Dermis microvascular lymphatic vessel endothelial cell (primary cell): ENCODE measurements at regions not wholly inside any gene's neighbourhood (a gene's known extent, or its start where the extent isn't known, plus 50 kb on each side); places are given as distances from the start of the nearest gene placed in this dataset.

Experiments
- DNase-seq, 2 donors: peaks; one replicate each; pipeline versions ENCODE4 v3.0.0 to v3.0.0-alpha.2; 2010; ENCODE audit warnings: low read depth in 2 of 2

DNA sequence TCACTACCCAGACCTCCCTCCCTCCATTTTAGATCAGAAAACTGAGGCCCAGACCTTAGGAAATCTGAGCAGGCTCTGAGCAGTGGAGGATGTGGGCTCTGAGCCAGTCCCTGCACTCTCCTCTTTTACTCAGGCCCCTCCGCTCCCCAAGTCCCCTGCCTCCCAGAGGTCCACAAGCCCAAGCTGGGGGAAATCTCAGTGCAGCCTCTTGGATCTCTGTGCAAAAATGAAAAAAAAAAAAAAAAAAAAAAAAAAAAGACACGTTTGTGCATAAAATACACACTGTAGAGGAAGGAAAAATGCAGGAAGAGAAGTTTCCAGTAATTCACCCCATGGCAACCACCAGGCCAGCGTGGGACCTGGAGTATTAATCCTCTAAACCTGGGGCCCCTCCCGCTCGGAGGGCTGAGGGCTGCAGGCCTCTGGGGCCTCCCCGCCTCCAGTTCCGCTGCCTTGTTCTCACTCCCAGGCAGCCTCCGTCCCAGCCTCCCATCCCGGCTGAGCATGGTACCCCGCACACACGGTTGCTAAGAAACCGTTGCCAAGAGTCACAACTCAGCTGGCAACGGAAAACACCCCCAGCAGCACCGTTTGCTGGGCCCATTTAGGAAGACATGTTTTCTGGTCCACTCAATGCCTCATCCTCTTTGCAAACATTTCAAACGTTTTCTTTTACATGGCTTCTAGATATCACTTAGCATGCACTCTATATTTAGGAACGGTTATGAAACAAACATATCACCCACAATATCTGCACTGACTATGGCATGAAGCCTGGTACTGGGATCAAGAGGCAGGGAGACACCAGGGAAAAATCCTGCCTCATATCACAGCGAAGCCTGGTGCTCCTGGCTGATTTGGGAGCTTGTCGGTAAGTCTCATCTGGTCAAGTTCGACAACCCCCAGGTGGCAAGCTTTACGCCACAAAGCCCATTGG, 227.5 kb downstream of the CTTN start:
- no peak for DNase-seq

DNA sequence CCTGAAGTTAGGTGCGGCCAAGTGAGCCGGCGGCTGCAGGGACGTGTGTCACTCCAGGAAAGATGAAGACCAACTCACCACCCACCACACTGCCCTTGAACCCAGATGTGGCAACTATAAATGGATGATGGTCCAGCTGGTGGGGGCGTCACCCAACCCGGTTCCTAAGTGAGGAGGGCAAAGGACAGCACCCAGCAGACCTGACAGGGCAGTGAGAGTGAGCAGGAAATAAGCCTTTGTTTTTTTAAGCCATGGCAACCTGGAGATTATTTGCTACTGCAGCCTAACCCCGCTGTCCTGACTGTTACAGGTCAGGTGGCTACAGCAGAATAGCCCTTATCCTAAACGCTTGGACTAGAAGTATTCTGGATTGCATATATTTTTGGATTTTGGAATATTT, 228.9 kb downstream of the CTTN start:
- DNase-seq = no peak

DNA sequence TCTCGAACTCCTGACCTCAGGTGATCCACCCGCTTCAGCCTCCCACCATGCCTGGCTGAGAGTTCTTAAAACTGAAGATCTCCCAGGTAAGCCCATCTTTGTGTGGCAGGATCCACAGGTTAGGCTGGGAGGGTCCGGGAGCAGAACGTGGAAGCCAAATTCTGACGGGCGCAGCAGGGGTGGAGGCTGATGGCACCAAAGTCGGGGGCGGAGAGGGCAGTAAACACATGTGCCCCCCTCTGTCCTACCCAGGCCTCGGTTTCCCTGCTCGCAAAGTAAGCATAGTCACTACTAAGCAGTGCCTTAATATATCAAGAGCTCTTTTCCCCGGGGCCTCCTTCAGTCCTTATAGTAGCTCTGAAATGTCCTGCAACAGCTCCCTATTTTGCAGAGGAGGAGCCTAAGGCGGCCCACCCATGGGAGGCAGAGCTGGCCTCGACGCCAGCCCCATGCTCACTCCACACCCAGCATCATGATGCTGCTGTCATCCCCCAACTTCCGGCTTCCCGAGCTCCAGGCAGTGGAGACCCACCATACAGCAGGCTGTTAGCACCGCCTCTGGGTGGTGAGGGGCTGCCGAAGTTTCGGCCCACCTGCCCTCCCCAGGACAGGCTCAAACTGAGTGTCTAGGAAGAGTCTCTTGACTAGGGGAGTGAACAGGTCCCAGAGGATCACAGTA, 230.0 kb downstream of the CTTN start:
- DNase-seq = no peak

DNA sequence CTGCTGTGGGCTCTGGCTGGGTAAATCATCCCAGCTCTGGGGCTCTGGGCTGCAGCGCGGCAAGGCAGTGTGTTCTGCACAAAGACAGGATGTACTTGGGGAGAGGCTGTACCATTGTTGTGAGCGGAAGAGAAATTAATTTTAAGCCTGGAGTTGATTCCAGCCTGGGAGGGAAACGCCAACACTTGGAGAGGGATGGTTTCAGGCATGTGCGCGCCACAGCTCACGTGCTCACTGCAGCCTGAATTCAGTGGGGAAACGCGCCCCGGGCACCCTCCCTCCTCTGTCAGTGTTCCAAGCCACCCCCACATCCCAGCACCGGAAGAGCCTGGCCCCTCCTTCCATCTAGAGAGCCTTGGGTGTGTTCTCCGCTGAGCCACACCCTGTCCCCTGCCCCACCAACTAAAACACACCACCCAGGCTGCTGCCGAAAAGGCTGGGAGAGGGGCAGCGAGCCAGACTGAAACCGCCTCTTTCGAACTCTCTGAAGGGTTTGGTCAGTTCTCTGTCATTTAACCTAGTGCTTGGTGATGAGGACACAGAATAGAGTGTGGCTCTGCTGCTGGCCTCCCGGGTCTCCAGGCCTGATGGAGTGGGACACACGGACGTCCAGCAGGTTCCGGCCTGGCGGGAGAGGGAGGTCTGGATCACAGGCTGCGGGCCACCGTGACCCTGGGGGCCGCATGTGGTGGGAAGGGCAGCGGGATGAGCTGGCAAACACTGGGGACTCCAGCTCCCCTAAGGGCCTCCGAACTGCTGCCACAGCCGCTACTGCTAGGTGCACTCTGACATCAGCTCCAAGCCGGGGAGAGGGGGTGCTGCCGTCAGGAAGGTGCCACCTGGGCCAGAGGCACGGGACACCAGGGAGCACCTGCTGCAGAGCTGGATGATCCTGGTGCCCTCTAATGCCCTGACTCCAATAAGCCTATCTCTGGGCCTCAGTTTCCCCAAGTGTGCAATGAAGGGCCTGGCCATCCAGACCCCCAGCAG, 230.8 kb downstream of the CTTN start:
- no peak for DNase-seq

DNA sequence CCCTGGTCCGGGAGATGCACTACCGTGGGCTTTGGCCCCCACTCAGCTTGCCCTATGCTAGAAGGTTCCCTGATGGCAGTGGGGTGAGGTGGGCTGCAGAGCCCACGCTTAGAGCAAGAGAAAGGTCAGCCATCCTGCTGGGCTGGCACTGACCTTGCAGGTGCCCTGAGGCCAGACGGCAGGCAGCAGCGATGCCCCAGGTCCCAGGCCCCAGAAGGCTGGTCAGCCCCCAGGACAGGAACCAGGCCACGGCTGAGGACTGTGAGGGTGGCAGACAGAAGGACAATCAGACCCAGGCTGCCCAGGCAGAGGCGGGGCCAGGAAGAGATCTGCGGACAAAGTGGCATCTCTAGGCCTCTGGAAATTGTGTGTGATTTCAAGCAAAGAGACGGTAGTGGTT, 231.7 kb downstream of the CTTN start:
- DNase-seq = no peak

DNA sequence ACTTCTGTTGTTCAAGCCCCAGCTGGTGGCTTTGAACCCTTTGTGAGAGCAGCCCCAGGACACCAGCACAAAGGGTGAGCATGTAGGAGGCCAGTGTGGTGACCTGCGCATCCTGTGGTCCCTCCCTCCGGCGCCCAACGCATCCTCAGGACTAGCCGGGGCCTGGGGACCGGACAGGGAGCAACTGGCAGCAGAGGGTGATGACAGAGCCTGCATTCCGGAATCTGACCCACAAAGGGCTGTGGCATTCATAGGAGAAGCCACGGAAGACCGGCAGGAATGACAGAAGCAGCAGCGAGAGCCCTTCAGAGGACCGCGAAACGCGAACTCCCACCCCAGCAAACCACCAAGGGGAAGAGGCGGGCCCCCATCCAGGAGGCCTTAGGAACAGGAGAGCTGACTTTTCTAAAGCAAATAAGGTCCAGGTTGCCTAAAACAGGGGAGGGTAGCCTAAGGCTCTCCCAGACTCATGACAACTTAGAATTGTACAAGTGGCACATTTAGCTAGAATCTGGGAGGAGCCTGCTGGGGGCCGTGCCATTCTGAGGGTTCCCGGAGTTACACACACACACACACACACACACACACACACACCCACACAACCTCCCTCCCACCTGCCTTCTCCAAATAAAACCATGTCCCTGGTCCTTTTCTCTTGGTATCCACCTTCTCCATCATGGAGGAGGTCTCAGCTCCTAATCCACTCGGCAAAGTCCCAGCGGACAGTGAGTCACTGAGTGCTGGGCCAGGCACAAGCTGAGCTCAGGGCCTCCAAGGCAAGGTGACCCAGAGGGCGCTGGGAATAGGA, 232.7 kb downstream of the CTTN start:
- no peak for DNase-seq

DNA sequence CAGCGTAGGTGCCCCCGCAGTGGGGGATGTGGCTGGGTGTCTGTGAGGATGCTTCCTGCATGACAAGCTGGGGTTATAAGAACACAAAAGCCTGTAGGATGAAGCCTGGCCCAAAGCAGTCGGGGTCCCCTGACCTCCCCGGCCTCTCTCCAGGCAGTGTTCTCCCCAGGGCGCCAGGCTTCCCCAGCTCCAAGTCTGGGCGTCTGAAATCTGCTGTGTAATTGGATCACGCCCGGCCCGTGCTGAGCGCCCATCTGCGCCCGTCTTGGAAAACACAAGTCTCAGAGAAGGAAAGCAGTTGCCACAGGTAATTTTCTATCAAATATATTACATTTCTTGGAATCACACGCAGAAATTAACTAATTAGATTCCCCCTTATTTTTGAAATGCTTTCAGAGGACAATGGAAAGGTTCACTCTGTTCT, 233.3 kb downstream of the CTTN start:
- DNase-seq = no peak

DNA sequence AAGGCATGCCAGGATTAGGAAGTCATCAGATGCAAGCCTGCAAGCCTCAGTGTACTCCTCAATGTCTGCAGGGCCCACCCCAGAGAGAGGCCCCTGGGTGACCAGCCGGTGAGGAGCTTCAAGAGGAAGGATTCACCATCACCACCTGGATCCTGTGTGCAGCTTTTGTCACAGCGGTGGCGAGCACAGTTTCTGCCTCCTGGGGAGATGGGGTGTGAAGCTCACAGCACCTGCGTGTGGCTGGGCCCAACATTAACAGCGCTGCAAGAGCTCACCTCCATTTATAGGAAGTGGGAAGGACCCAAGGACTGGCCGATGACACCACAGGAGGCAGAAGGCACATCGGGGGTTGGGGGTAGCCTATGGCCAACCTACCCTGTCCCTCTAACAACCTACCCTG, 235.3 kb downstream of the CTTN start:
- no peak for DNase-seq

DNA sequence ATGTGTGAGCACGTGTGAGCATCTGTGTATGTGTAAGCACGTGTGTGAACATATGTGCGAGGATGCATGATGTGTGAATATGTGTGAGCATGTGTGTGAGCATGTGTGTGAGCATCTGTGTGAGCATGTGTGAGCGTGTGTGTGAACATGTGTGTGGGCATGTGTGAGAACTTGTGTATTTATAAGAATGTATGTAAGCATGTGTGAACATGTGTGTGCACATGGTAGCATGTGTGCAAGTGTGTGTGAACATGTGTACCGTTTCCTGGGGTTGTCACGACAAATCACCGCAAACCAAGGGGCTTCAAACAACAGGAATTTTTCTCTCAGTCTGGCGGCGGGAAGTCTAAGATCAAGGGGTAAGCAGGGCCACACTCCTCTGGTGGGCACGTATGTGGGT, 238.3 kb downstream of the CTTN start:
- no peak for DNase-seq

DNA sequence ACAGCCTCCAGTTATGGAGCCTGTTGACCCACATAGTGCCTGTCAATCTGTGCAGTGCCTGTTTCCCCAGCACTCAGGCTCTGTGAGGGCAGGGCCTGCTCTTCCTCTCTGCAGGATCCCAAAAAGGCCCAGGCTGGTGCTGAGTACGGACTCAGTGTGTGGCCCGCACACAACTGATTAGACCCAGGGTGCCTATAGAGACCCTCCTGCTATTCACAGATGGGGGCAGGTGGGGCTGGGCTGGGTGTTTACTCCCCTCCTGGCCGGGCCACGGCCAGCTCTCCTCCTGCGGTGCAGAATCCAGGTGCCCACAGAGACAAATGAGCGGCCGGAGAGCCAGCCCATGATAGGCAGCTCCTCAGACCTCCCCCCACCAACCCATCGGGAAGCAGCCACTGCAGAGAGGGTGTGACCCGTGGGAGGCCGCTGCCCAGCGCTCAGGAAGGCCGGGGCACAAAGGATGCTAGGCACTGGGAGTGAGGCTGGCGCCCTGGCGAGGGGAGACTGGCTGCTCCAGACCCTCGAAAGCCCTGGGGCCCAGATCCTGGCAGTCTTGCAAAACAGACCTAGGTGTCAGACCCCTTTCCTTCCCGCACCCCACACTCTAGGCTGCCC, 239.0 kb downstream of the CTTN start:
- DNase-seq = no peak

DNA sequence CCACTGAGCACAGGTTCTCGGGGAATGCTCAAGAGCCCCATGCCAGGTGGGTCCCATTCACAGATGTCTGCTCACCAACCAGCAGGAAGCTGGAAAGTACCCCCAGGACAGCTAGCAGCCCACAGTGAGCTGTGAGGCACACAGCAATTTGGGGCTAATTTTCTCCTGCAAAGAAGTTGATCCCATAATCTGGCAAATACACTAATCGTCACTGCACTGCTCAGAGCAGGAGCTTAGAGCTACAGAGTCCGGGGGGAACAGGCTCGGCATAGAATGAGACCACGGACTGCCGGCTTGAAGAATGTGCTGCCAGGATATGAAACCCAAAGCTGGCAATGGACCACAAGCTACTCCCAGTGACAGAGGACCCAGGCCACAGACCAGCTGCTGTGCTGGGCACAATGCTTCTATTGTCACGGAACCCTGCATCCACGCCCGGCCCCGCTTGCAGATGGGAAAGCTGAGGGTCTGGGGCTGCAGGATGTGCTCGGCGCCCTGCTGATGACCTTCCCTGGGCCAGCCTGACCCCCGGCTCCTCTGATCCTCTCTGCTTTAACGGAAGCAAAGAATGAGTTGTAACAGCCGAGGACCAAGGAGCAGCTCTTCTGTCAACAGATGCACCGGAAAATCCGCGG, 239.7 kb downstream of the CTTN start:
- DNase-seq = no peak

DNA sequence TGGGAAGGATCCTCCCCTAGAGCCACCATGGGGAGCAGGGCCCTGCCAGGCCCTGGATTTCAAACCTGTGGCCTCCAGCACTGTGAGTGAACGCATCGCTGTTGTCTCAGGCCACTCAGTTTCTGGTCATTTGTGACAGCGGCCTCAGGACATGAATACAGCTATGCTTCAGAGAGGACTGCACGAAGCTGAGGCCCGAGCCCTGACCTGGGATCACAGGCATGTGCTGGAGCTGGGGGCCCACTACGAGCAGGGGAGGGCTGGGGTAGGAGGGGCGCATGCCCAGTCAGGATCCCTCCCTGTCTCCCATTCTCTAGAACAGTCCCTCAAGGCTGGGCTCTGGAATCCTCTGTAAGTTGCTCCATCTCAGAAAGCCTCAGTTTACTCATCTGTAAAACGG, 242.1 kb downstream of the CTTN start:
- no peak for DNase-seq

DNA sequence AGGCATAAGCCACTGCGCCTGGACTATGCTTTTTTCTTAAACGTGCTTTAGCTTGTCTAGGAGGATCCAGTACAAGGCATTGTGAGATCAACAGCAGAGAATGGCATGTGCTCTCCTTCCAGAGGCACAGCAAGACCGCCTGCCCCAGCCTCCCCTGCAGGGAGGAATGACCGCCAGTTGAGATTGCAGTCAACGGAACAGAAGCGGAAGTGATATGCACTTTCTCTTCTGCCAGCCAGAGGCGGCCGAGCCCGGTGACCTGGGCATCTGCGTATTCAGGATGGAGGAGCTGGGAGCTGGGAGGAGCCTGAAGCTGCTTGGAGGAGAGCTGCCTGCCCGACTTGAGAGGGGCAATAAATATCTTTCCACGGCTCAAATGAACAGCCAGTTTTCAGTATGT, 243.0 kb downstream of the CTTN start:
- no peak for DNase-seq

DNA sequence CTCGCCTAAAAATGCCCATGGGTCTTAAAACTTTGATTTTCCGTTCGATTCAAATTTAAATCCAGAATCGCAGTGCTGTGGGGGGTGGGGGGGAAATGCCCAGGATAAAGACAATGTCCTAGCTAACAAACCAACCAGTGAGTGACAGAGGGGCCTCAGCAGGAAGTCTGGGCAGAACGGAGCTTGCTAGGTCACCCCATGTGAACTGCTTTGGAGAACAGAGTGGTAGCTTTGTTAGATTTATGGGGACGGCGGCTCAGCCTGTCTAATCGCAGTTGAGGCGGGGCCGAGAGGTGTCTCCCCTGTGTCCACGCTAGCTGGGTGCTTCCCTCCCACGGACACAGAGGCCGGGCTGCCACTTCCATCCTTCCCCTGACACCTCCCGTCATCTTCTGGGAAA, 243.9 kb downstream of the CTTN start:
- DNase-seq = no peak

DNA sequence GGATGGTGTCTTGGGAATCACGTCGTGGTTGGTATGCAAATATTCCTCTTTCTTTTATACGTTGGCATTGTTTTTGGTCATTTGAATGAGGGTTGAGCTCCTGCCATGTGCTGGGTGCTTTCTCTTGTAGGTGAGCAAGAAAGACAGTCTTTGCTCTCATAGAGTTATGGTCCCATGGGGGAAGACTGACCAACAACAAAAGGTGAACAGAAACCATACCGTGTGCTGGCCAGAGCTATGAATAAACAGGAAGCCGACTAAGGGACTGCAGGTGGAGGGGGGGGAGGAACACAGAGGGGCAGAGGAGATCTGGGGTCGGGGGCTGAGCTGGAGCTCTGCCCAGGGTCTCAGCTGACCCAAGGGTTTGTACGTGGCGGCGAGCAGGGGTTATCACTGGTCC, 245.3 kb downstream of the CTTN start:
- no peak for DNase-seq

DNA sequence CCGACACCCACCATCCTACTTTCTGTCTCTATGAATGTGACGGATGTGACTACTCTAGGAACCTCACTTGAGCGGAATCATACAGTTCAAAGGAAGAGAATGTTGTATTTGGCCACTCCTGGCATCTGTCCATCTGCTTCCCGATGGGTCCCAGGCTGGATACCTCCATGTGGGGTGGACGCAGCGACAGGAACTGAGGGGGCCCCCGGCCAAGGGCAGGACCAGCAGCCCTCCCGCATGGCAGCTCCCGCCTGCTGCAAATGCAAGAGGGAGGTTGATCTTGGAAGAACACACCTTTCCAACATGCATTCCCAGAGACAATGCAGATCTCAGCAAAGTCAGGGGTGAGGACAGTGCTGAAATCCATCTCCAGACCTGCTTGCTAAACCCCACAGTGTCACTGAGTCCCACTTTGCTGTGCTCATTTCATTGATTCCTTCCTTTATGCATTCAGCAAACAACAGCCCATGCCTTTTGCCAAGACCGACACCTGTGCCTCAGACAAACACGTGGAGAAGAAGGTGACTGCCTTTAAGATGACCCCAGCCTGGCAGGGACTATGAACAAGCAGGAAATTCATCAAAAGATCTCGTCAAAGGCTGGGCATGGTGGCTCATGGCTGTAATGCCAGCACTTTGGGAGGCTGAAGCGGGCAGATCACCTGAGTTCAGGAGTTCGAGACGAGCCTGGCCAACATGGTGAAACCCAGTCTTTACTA, 246.2 kb downstream of the CTTN start:
- DNase-seq = no peak

DNA sequence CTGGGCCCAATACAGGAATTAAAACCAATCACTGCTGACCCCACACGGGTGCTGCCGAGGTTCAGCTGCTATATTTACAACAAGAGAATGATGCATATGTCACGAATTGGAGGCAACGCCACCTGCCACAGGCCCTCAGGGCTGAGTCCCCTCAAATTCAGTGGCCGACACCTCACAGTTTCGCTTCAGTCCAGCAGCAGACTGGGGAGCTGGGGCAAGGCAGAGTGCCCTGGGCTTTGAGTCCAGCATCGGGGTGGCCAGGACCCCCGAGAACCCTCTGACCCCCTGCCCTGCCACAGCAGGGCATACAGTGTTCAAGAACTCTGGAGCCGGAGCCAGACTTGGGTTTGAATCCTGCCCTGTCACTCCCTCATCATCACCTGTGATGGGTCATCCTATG, 247.2 kb downstream of the CTTN start:
- no peak for DNase-seq

DNA sequence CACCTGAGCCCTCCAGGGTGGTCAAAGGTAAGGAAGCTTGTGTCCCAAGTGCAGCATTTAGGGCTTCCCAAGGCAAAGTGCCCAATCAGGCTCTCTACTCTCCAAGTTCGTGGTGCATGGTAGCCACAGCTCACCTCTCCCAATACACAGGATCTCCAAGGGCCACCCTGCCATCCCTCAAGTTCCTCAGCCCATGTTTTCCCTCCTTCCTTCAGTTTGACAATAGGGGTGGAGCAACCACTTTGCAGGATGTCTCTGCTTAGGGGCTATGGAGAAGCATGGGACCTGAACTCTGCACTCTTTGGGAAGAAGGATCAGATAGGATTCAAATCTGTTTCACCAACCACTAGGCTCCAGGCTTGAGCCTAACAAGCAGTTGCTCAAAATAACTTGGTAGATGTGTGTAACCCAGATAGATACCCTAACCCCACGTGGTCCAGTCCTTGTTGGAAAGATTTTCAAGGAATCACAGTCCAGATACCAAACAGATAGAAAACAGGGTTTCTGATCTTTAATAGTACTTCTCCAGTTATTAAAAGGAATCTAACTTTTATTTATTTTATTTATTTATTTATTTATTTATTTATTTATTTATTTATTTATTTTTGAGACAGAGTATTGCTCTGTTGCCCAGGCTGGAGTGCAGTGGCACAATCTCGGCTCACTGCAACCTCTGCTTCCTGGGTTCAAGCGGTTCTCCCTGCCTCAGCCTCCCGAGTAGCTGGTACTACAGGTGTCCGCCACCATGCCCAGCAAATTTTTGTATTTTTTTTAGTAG, 248.1 kb downstream of the CTTN start:
- no peak for DNase-seq
